ENCODE measurements at regions not wholly inside any gene's neighbourhood (a gene's known extent, or its start where the extent isn't known, plus 50 kb on each side); places are given as distances from the start of the nearest gene placed in this dataset.
"Not testable (repeated sequence)": the region's sequence is repeated elsewhere in the genome, so short reads cannot be mapped to it uniquely, and the experiment has no call there.

DNA sequence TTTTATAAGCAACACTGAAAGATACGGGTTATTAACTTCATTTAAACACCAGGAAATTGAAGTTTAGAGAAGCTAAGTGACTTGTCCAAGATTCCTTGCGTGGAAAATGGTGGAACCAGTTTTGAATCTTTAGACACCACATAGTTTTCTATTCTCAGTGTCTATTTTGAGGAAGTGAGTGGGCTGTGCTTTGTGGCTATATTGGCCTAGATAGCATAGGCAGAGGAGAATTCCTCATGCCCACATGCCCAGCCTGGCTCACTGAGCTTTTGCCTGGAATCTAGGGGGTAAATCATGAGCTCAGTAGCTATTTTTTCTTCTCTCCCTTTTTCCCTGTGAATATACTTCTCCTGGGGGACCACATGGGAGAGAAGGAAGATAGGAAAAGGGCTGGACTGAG, 431.3 kb downstream of the HS3ST3B1 start:
- DNase-seq (ENCODE audit: low read depth) = no peak

DNA sequence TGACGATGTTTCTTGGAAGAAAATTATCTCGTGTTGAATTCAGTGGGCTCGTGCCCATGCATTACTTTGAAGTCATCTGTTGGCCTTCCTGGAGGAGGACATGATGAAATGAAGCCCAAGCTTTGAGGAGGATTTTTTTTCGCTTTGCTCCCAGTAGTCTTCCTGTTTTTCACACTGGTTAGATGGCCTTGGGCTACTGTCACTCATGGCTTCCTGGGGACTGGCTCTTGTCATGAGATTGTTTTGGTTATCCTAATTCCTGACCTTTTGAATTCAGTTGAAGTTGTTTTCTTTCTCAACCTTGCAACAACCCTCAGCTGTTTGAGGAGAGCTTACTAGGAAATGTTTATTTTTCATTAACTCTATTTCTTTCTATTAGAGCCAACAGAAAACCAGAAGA, 430.7 kb downstream of the HS3ST3B1 start:
- DNase-seq (ENCODE audit: low read depth) = no peak

GRCh38 chr17:14730821-14731220, 429.9 kb downstream of the HS3ST3B1 start:
- no peak for DNase-seq (ENCODE audit: low read depth)

- DNase-seq (ENCODE audit: low read depth) = no peak
Measured at GRCh38 chr17:14725729-14726128, 424.8 kb downstream of the HS3ST3B1 start.

DNA sequence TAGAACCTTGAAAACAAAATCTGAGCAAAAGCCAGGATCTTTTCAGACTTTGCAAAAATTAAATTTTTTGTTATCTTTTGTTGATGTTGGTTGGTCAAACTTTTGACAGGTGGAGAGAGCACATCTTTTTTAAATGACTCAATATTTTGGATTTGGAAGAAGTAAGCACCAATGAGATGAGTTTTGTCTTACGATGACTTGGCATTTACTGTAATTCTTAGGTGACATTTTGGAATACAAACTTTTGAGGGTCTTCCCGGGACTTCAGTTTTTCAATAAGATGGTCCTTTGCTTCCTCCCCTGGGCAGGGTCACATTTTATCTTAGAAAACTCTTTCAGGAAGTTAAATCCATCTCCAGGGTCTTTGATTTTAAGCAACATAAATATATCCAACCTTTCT, 423.9 kb downstream of the HS3ST3B1 start:
- no peak for DNase-seq (ENCODE audit: low read depth)

DNA sequence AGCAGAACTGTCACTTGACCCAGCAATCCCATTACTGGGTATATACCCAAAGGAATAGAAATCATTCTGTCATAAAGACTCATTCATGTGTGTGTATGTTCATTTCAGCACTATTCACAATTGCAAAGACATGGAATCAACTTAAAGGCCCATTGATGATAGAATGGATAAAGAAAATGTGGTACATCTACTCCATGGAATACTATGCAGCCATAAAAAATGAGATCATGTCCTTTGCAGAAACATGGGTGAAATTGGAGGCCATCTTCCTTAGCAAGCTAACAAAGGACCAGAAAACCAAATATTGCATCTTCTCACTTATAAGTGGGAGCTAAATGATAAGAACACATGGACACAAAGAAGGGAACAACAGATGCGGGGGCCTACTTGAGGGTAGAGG, 422.5 kb downstream of the HS3ST3B1 start:
- DNase-seq (ENCODE audit: low read depth) = not testable (repeated sequence)

GRCh38 chr17:14719942-14720341, 419.1 kb downstream of the HS3ST3B1 start:
- DNase-seq (ENCODE audit: low read depth) = no peak

DNA sequence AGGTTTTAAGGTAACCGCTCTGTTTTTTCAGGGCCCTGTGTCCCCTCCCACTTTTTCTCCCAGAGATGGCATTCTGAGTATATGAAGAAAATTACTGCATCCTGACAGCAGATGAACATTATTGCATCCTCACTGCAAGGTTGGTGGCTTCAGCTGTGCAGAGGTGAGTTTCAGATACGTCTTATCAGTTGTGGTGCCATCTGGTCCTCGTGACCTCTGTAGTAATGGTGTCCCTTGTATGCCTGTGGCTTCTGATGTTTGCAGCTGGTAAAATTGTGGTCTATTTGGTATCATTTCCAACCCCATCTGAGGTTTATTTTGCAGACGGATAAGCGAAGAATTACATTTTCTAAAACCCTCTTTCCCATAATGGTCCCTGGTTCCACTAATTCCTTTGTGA, 417.0 kb downstream of the HS3ST3B1 start:
- no peak for DNase-seq (ENCODE audit: low read depth)

DNA sequence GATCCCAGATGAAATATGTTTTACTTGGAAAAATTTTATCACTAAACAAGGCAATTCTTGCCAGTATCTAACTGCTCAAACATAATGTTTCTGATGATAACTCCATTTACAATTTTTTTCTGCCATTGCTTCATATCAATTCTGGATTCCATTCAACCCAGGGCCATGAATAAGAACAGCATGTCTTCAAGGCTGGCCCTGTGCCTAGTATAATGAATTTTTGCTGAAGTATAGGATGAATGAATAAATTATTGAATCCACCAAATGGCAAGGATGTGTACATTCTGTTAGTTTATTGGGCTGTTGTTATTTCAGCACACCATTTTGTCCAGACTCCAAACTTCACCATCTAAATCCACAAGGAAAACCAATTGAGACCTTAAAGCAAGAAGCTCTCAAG, 414.7 kb downstream of the HS3ST3B1 start:
- DNase-seq (ENCODE audit: low read depth) = no peak

DNA sequence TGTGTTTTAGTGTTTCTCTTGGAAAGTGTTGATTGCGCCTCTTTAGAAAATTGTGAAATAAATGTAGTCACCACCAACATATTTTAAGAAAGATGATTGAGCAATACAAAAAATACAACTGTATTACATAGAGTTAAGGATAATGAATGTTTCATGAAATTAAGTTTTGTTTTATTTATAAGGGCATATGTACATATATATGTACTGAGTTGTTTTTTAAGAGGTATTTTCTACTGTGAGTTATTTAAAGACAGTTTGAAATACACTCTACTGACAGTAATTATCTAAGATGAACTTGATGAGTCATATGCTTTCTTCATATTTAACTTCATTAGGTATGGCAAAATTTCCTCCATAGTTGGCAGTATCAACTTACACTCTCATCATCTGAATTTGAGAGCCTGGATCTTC, 411.7 kb downstream of the HS3ST3B1 start:
- DNase-seq (ENCODE audit: low read depth) = no peak

- DNase-seq (ENCODE audit: low read depth) = no peak
Measured at GRCh38 chr17:14704121-14704520, 403.2 kb downstream of the HS3ST3B1 start.

DNA sequence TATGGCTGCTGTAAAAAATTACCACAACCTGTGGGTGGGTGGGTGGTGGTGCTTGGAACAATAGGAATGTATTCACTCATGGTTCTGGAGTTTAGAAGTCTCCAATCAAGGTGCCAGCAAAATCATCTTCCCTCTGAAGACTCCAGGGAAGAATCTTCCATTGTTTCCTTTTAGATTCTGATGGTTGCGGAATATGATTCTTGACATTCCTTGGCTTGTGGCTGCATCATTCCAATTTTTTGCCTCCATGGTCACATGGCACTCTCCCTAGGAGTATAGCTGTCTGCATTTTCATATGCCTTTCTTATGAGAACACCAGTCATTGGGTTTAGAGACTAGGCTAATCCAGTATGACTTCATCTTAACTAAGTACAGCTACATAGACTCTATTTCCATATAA, 401.0 kb downstream of the HS3ST3B1 start:
- DNase-seq (ENCODE audit: low read depth) = no peak

DNA sequence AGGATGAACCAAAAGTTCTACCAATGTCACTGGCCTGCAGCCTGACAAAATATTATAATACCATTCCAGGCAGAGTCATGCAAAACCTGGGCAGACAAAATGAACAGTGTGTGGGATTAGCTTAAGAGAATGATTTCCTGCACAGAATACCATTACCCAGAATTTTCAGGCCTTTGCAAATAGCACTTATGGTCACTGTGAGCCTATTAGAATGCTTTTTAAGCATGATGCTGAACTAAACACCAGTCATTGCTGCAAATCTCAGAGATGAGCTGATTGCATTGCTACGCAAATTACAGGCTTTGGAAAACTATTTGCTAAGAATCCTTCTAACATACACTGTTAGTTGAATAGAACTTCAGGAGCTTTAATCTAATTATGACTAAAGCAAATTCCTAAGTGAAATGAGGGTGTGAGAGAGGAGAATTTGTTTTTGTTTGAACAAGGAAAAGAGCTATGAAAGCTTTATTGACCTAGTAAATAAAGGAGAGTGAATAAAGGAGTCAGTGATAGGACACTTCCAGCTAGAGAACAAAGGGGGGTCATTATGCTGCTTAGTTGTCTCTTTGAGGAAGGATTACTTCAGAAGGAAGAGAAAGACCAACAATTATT, 398.8 kb downstream of the HS3ST3B1 start:
- DNase-seq (ENCODE audit: low read depth) = no peak

- DNase-seq (ENCODE audit: low read depth) = no peak
Measured at GRCh38 chr17:14693382-14693781, 392.5 kb downstream of the HS3ST3B1 start.

- DNase-seq (ENCODE audit: low read depth) = no peak
Measured at GRCh38 chr17:14690704-14691103, 389.8 kb downstream of the HS3ST3B1 start.

GRCh38 chr17:14688134-14688533, 387.3 kb downstream of the HS3ST3B1 start:
- DNase-seq (ENCODE audit: low read depth) = peak; percentile 3

DNA sequence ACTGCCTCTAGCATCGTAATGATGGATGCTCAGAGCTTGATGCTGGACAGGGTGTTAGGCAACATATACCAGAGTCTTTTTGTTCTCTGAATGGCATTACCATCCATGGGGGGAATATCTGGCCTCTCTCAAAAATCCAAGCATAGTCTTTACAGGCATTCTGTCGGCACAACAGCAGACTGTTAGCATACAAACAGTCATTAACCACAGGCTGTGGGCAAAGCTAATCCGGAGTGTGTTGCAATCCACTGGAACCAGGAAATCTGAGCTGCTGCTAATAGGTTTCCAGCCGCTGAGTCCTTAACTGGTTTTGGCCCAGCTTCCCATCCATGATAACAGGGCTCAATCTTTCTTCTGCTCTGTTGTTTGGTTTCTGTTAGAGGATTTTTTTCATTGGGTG, 371.9 kb downstream of the HS3ST3B1 start:
- peak; percentile 29 for DNase-seq (ENCODE audit: low read depth)

DNA sequence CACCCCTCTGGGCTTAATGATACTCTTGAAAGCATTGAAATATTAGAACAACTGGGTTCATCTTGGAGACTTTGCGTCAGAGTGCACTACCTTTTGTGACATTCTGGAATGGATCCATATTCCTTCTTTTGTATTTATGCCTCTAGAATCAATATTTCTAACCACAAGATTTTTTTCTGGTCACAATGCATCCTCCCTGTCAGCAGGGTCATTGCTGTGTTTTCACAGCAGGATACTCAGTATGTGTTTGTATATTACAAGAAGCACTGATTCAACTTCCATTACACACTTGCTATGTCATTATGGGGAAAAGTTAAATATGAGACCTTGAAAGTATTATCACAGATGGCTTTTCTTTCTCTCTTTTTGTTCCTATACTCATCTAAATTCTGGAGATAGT, 370.0 kb downstream of the HS3ST3B1 start:
- no peak for DNase-seq (ENCODE audit: low read depth)

GRCh38 chr17:14664511-14664910, 363.6 kb downstream of the HS3ST3B1 start:
- DNase-seq (ENCODE audit: low read depth) = no peak

DNA sequence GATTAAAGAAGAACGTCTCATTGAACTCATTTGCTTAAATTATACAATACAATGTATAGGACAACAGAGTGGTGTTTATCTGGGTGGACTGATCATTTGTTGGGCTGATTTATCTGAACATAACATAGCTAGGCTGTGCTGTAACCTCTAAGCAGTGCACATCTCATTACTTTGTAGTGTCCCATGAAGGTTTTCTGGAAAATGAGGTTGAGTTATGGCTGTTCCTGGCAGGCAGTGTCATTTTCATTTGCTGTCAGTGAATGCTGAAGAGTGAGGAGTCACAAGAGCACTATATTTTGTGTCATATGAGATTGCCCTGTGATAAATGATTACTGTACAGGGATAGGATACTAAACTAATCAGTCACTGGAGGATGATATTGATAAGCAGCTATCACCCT, 340.2 kb downstream of the HS3ST3B1 start:
- DNase-seq (ENCODE audit: low read depth) = no peak

DNA sequence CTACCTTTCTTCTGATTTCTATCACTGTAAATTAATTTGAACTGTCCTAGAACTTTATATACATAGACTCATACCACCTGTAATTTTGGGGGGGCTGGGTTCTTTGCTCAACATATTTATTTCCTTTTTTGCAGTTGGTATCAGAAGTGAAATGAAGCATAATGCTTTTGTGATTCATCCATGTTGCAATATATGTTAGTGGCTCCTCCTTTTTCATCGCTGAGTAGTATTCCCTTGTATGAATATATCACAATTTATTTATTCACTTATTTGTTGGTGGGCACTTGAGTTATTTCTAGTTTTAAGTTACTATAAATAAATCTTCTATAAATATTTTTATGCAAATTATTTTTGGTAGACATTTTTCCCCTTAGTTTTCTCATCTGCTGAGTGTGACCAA, 336.4 kb downstream of the HS3ST3B1 start:
- no peak for DNase-seq (ENCODE audit: low read depth)

GRCh38 chr17:14630621-14631020, 329.7 kb downstream of the HS3ST3B1 start:
- DNase-seq (ENCODE audit: low read depth) = no peak

DNA sequence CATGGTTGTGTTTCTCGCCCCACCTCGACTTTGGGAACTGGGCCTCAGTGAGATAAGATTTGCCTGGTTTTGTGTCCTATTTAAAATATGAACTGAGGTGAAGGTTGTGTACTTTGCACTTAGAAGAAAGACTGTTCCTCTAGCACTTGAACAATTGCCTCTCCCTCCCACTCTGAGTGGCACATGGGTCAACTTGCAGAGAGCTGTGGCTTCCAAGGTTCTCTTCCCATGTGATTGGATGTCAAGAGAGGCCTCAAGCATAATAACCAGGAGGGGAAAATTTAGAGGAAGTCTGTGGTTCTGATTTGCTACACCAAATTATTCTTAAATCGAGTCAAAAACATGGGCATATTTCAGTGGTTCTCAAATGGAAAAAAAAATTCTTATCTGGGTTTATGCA, 329.2 kb downstream of the HS3ST3B1 start:
- DNase-seq (ENCODE audit: low read depth) = no peak

- DNase-seq (ENCODE audit: low read depth) = no peak
Measured at GRCh38 chr17:14622615-14623101, 321.8 kb downstream of the HS3ST3B1 start.

All from ELR (cell line).